Panc1 (cell line): ENCODE measurements at regions not wholly inside any gene's neighbourhood (a gene's known extent, or its start where the extent isn't known, plus 50 kb on each side); places are given as distances from the start of the nearest gene placed in this dataset.

Experiments used
- CTCF ChIP-seq: fragments of 450-650 bp; IDR thresholded peaks from 2 replicates; pipeline ENCODE4 v1.5.1; 2017; ENCODE audit warnings: mild to moderate bottlenecking
- POLR2AphosphoS5 ChIP-seq: IDR thresholded peaks from 2 replicates; pipeline ENCODE4 v1.6.1; 2012; ENCODE audit warnings: mild to moderate bottlenecking, low read depth, low read length, moderate library complexity
- SIN3A ChIP-seq: IDR thresholded peaks from 2 replicates; pipeline ENCODE4 v1.6.1; 2012; ENCODE audit warnings: low read depth, mild to moderate bottlenecking, low read length, moderate library complexity, borderline replicate concordance; ENCODE audit not compliant: insufficient read depth
- TCF7L2 ChIP-seq: IDR thresholded peaks from 2 replicates; pipeline ENCODE4 v1.6.1; 2011; ENCODE audit warnings: mild to moderate bottlenecking, low read depth, low read length, inconsistent platforms
- TF ChIP-seq, protein P1 (sequence below), 2 experiments: IDR thresholded peaks; 2 replicates each; pipeline ENCODE4 v1.6.1; 2011 to 2012; ENCODE audit warnings: low read depth in 2 of 2, control low read depth in 1 of 2, low read length in 1 of 2, mild to moderate bottlenecking in 1 of 2, moderate library complexity in 1 of 2; ENCODE audit not compliant: insufficient read depth in 1 of 2

DNA sequence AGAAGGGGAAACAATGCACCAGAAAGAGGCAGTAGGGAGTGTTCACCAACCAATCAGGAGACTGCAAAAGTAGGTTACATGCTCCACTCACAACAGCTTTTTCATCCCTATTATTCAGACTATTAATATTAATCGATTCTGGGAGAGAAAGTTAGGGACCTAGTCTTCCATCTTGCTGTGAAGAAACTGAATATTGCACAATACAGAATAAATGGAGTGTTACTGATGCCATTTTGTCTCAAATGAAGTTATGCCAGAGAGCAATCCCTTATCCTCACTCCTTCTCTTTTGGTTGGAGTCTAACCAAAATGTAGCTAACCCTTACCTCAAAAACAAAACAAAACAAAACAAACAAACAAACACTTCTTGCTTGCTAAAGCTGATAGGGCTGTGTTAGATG lies 1120.9 kb upstream of the GYPC start:
- TF ChIP-seq CTCF (no peak), POLR2AphosphoS5 (no peak), TCF7L2 (no peak), SIN3A (no peak)
- TF ChIP-seq, protein P1, sequence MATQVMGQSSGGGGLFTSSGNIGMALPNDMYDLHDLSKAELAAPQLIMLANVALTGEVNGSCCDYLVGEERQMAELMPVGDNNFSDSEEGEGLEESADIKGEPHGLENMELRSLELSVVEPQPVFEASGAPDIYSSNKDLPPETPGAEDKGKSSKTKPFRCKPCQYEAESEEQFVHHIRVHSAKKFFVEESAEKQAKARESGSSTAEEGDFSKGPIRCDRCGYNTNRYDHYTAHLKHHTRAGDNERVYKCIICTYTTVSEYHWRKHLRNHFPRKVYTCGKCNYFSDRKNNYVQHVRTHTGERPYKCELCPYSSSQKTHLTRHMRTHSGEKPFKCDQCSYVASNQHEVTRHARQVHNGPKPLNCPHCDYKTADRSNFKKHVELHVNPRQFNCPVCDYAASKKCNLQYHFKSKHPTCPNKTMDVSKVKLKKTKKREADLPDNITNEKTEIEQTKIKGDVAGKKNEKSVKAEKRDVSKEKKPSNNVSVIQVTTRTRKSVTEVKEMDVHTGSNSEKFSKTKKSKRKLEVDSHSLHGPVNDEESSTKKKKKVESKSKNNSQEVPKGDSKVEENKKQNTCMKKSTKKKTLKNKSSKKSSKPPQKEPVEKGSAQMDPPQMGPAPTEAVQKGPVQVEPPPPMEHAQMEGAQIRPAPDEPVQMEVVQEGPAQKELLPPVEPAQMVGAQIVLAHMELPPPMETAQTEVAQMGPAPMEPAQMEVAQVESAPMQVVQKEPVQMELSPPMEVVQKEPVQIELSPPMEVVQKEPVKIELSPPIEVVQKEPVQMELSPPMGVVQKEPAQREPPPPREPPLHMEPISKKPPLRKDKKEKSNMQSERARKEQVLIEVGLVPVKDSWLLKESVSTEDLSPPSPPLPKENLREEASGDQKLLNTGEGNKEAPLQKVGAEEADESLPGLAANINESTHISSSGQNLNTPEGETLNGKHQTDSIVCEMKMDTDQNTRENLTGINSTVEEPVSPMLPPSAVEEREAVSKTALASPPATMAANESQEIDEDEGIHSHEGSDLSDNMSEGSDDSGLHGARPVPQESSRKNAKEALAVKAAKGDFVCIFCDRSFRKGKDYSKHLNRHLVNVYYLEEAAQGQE (IDR thresholded peaks at IDR 0.05; ENCODE audit: insufficient read depth in 1 of 2, low read depth in 2 of 2, low read length in 1 of 2): no peak
